ENCODE measurements at regions not wholly inside any gene's neighbourhood (a gene's known extent, or its start where the extent isn't known, plus 50 kb on each side); places are given as distances from the start of the nearest gene placed in this dataset.
"Not testable (repeated sequence)": the region's sequence is repeated elsewhere in the genome, so short reads cannot be mapped to it uniquely, and the experiment has no call there.

- Mint-ChIP-seq H3K27ac (no peak overlapping the region), H3K9me3 (no peaks in the 10 kb centered on the region), H3K4me3 (no peak overlapping the region), H3K36me3 (ENCODE audit: low read depth) (no peaks in the 10 kb centered on the region), H3K4me1 (ENCODE audit: low read depth) (no peaks in the 10 kb centered on the region), H3K27me3 (ENCODE audit: insufficient read depth) (no peaks in the 10 kb centered on the region)
- intact Hi-C loops (cut with micrococcal nuclease), result no loop called here
- no peak for DNase-seq (ENCODE audit: low spot score)
Observed at GRCh38 chr10:23818484-23818883, 379.6 kb downstream of the OTUD1 start.

DNA sequence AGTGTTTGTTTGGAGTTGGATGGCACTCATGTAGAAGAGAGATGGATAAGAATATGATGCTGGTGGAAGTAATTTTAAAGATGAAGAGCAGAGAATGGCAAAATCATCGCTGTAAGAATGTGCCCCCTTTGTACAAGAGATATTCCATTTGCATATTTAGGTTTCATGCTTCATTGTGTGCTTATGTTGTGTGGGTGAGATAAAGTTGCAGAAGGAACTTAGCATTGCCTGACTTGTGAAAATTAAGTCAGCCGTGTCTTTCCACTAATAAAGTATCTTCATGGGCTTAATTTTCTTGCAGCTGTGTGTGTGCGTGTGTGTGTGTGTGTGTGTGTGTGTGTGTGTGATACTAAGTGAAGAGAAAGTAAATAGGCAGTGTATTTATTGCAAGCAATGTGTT, 381.9 kb downstream of the OTUD1 start:
- intact Hi-C loops (cut with micrococcal nuclease), result no loop called here
- Mint-ChIP-seq H3K9me3 (no peaks in the 10 kb centered on the region), H3K4me3 (no peak overlapping the region), H3K27ac (no peak overlapping the region), H3K4me1 (ENCODE audit: low read depth) (no peaks in the 10 kb centered on the region), H3K36me3 (ENCODE audit: low read depth) (no peaks in the 10 kb centered on the region), H3K27me3 (ENCODE audit: insufficient read depth) (no peaks in the 10 kb centered on the region)
- DNase-seq (ENCODE audit: low spot score), result no peak

- Mint-ChIP-seq H3K9me3 (no peaks in the 10 kb centered on the region), H3K36me3 (ENCODE audit: low read depth) (no peaks in the 10 kb centered on the region), H3K27ac (no peak overlapping the region), H3K27me3 (ENCODE audit: insufficient read depth) (no peaks in the 10 kb centered on the region), H3K4me3 (no peak overlapping the region), H3K4me1 (ENCODE audit: low read depth) (no peaks in the 10 kb centered on the region)
- DNase-seq (ENCODE audit: low spot score), result no peak
- intact Hi-C loops (cut with micrococcal nuclease), result no loop called here
Observed at GRCh38 chr10:23824822-23825221, 384.1 kb upstream of the KIAA1217 start.

DNA sequence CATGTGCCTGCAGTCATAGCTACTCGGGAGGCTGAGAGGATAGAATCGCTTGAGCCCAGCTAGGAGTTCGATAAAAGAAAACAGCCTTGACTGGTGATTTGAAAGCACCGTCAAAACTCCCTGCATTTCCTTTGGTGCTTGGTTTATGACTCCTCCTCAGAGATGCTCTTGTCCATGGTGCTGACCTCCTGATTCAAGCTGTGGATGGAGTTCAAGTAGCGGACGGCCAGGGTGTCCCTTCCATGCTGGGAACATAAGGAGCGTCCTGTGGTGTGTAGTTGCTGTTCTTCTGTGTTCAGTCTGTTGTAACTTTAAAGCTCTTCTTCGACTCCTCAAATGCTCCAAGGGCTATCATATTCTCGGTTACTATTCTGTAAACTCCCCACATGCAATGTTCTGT, 382.5 kb upstream of the KIAA1217 start:
- no peak for DNase-seq (ENCODE audit: low spot score)
- Mint-ChIP-seq H3K4me1 (ENCODE audit: low read depth) (no peaks in the 10 kb centered on the region), H3K9me3 (no peaks in the 10 kb centered on the region), H3K27me3 (ENCODE audit: insufficient read depth) (no peaks in the 10 kb centered on the region), H3K27ac (no peak overlapping the region), H3K4me3 (no peak overlapping the region), H3K36me3 (ENCODE audit: low read depth) (no peaks in the 10 kb centered on the region)
- intact Hi-C loops (cut with micrococcal nuclease), result no loop called here

DNA sequence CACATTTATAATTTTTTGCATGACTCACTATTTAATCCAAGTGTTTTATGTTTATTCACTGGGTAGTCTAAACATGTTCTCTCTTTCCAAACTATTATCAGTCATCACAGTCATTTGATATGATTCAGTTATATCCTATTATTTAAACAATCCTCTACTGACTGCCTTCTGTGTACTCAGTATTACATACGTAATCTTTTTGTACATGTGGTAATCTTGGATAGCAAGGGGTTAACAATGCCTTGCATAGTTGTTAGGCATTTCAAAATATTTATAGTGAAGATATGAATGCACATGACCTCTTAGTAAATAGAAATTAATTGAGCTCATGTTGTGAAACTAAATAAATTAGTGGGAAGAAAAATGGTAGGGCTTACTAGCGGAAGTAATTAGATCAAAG, 379.4 kb upstream of the KIAA1217 start:
- no peaks in the 10 kb centered on the region for H3K9me3 Mint-ChIP-seq
- no peak for DNase-seq (ENCODE audit: low spot score)
- H3K36me3 Mint-ChIP-seq (ENCODE audit: low read depth), result no peaks in the 10 kb centered on the region
- H3K27me3 Mint-ChIP-seq (ENCODE audit: insufficient read depth), result no peaks in the 10 kb centered on the region
- no peak overlapping the region for H3K4me3 Mint-ChIP-seq
- H3K27ac Mint-ChIP-seq, result no peak overlapping the region
- H3K4me1 Mint-ChIP-seq (ENCODE audit: low read depth), result no peaks in the 10 kb centered on the region
- intact Hi-C loops (cut with micrococcal nuclease), result no loop called here

GRCh38 chr10:23834091-23834490, 374.8 kb upstream of the KIAA1217 start:
- intact Hi-C loops (cut with micrococcal nuclease), result no loop called here
- H3K4me3 Mint-ChIP-seq, result no peak overlapping the region
- H3K4me1 Mint-ChIP-seq (ENCODE audit: low read depth), result no peaks in the 10 kb centered on the region
- no peak for DNase-seq (ENCODE audit: low spot score)
- H3K27ac Mint-ChIP-seq, result no peak overlapping the region
- H3K36me3 Mint-ChIP-seq (ENCODE audit: low read depth), result no peaks in the 10 kb centered on the region
- no peaks in the 10 kb centered on the region for H3K27me3 Mint-ChIP-seq (ENCODE audit: insufficient read depth)
- H3K9me3 Mint-ChIP-seq, result no peaks in the 10 kb centered on the region

DNA sequence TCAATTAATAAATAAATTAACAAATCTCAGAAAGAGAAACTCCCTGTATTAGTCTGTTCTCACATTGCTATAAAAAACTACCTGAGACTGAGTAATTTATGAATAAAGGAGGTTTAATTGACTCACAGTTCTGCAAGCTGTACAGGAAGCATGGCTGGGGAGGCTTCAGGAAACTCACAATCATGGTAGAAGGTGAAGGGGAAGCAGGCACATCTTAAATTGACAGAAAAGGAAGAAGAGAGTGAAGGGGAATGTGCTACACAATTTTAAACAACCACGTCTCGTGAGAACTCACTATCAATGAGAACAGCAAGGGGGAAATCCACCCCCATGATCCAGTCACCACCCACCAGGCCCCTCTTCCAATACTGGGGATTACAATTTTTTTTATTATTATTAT, 358.3 kb upstream of the KIAA1217 start:
- DNase-seq (ENCODE audit: low spot score), result no peak
- no peaks in the 10 kb centered on the region for H3K36me3 Mint-ChIP-seq (ENCODE audit: low read depth)
- no peaks in the 10 kb centered on the region for H3K4me1 Mint-ChIP-seq (ENCODE audit: low read depth)
- H3K9me3 Mint-ChIP-seq, result peaks cover 13% of the 10 kb centered on the region
- no peak overlapping the region for H3K4me3 Mint-ChIP-seq
- H3K27ac Mint-ChIP-seq, result no peak overlapping the region
- intact Hi-C loops (cut with micrococcal nuclease), result no loop called here
- H3K27me3 Mint-ChIP-seq (ENCODE audit: insufficient read depth), result no peaks in the 10 kb centered on the region

DNA sequence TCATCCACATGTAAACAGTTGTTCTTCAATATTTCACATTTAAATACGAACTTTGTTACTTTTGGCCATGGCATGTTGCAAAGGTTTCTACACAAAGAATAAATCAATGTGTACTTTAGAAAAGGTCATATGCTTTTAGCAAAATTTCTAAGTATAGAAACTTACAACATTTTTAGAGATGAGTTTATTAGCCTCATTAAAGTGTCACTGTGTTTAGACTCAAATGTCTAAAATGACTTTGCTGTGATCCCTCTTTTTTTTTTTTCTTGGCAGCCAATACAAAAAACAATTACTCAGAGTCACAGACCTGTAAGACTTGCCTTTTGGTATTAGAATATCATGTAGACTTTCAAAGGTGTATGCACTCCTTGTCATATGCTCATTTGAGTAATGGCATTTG, 349.3 kb upstream of the KIAA1217 start:
- Mint-ChIP-seq H3K4me1 (ENCODE audit: low read depth) (no peaks in the 10 kb centered on the region), H3K4me3 (no peak overlapping the region), H3K27ac (no peak overlapping the region), H3K27me3 (ENCODE audit: insufficient read depth) (no peaks in the 10 kb centered on the region), H3K9me3 (peaks cover under 1% of the 10 kb centered on the region), H3K36me3 (ENCODE audit: low read depth) (no peaks in the 10 kb centered on the region)
- no peak for DNase-seq (ENCODE audit: low spot score)
- intact Hi-C loops (cut with micrococcal nuclease), result no loop called here

GRCh38 chr10:23864631-23865147, 344.2 kb upstream of the KIAA1217 start:
- H3K27me3 Mint-ChIP-seq (ENCODE audit: insufficient read depth), result no peaks in the 10 kb centered on the region
- H3K36me3 Mint-ChIP-seq (ENCODE audit: low read depth), result no peaks in the 10 kb centered on the region
- H3K4me1 Mint-ChIP-seq (ENCODE audit: low read depth), result no peaks in the 10 kb centered on the region
- H3K27ac Mint-ChIP-seq, result no peak overlapping the region
- intact Hi-C loops (cut with micrococcal nuclease), result no loop called here
- H3K4me3 Mint-ChIP-seq, result no peak overlapping the region
- H3K9me3 Mint-ChIP-seq, result no peaks in the 10 kb centered on the region
- DNase-seq (ENCODE audit: low spot score), result no peak

- H3K4me3 Mint-ChIP-seq; H3K4me1 Mint-ChIP-seq (ENCODE audit: low read depth); H3K36me3 Mint-ChIP-seq (ENCODE audit: low read depth); intact Hi-C loops (cut with micrococcal nuclease); DNase-seq (ENCODE audit: low spot score); H3K27ac Mint-ChIP-seq; H3K9me3 Mint-ChIP-seq; H3K27me3 Mint-ChIP-seq (ENCODE audit: insufficient read depth): not testable (repeated sequence)
Observed at GRCh38 chr10:23866985-23867384, 342.0 kb upstream of the KIAA1217 start.

DNA sequence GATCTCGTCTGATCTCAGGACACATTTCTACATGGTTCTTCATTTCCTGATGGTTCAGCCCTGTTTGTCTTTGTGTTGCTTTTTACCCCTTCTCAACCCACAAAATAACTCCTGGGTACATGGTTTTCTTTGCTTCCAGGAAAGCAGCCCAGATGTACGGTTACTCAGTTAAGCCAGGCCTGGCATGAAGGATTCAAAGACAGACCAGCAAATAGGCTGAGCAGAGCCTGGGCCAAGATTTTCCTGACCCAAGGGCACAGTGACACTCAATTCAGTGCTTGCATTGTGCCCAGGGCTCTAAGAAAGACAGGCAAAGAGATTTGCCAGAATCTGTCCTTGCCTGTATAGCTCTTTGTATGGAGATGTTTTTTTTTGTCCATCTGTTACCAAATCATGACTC, 340.8 kb upstream of the KIAA1217 start:
- H3K36me3 Mint-ChIP-seq (ENCODE audit: low read depth), result no peaks in the 10 kb centered on the region
- intact Hi-C loops (cut with micrococcal nuclease), result no loop called here

GRCh38 chr10:23869548-23869947, 339.4 kb upstream of the KIAA1217 start:
- DNase-seq (ENCODE audit: low spot score), result no peak
- no peaks in the 10 kb centered on the region for H3K36me3 Mint-ChIP-seq (ENCODE audit: low read depth)
- no peaks in the 10 kb centered on the region for H3K9me3 Mint-ChIP-seq
- H3K27ac Mint-ChIP-seq, result no peak overlapping the region
- no peaks in the 10 kb centered on the region for H3K27me3 Mint-ChIP-seq (ENCODE audit: insufficient read depth)
- H3K4me1 Mint-ChIP-seq (ENCODE audit: low read depth), result no peaks in the 10 kb centered on the region
- intact Hi-C loops (cut with micrococcal nuclease), result no loop called here
- H3K4me3 Mint-ChIP-seq, result no peak overlapping the region

More for the DNA sequence above, 340.8 kb upstream of the KIAA1217 start:
- Mint-ChIP-seq H3K4me1 (ENCODE audit: low read depth) (no peaks in the 10 kb centered on the region), H3K4me3 (no peak overlapping the region), H3K27ac (no peak overlapping the region), H3K9me3 (no peaks in the 10 kb centered on the region), H3K27me3 (ENCODE audit: insufficient read depth) (no peaks in the 10 kb centered on the region)
- no peak for DNase-seq (ENCODE audit: low spot score)

- H3K4me1 Mint-ChIP-seq (ENCODE audit: low read depth), result no peaks in the 10 kb centered on the region
- intact Hi-C loops (cut with micrococcal nuclease), result no loop called here
- H3K36me3 Mint-ChIP-seq (ENCODE audit: low read depth), result no peaks in the 10 kb centered on the region
- H3K4me3 Mint-ChIP-seq, result no peak overlapping the region
- H3K9me3 Mint-ChIP-seq, result no peaks in the 10 kb centered on the region
- no peak overlapping the region for H3K27ac Mint-ChIP-seq
- no peak for DNase-seq (ENCODE audit: low spot score)
- H3K27me3 Mint-ChIP-seq (ENCODE audit: insufficient read depth), result no peaks in the 10 kb centered on the region
Observed at GRCh38 chr10:23869996-23870395, 338.9 kb upstream of the KIAA1217 start.
